ENCODE measurements at regions not wholly inside any gene's neighbourhood (a gene's known extent, or its start where the extent isn't known, plus 50 kb on each side); places are given as distances from the start of the nearest gene placed in this dataset.
A peak's percentile ranks its signal among the peaks of the same experiment; 100 is the strongest.

GRCh38 chr5:156201788-156202403, 125.1 kb upstream of the SGCD start (continued):
- TF ChIP-seq PBX3 (IDR thresholded peaks at IDR 0.05) (0 out of 2 replicates have a peak, but pooled peaks have one; percentile 44), MAX (IDR thresholded peaks at IDR 0.05) (0 out of 2 replicates have a peak, but pooled peaks have one; percentile 21), FOSL2 (IDR thresholded peaks at IDR 0.05) (peak; percentile 80), FOSL2 (CRISPR knock-in tag; IDR thresholded peaks at IDR 0.05) (peak; percentile 67)

GRCh38 chr5:156208271-156208670, 118.7 kb upstream of the SGCD start:
- ChIA-PET POLR2A (no interaction called here), CTCF (interaction anchor here (0.6 kb wide), 1 partner anchor 118 kb away, joined by 3 read pairs; no protein-coding TSS in a partner anchor)
- Histone ChIP-seq H3K4me3 (no peak overlapping the region), H3K4me1 (no peaks in the 10 kb centered on the region), H3K27ac (no peak overlapping the region), H3K4me2 (no peak overlapping the region), H3K9me3 (no peaks in the 10 kb centered on the region)
- no peak for ATAC-seq
- FAIRE-seq, result no peak
- peak; percentile 85 for TF ChIP-seq EHMT2 (IDR thresholded peaks at IDR 0.05; ENCODE audit: low read depth)
- no peak for TF ChIP-seq SMC3 (IDR thresholded peaks at IDR 0.05)
- TF ChIP-seq REST (IDR thresholded peaks at IDR 0.05), result peak; percentile 96
- DNase-seq (ENCODE audit: low read depth in 1 of 2, low spot score in 1 of 2), result no peak

- FAIRE-seq (no peak), ATAC-seq (no peak), DNase-seq (ENCODE audit: low read depth in 1 of 2, low spot score in 1 of 2) (no peak)
- Histone ChIP-seq H3K4me3 (no peak overlapping the region), H3K9me3 (peaks cover 13% of the 10 kb centered on the region; the same call in 2 of the 3 replicates), H3K4me2 (no peak overlapping the region), H3K4me1 (no peaks in the 10 kb centered on the region), H3K27ac (no peak overlapping the region)
- WGBS (ENCODE audit: missing lambda C conversion rate), result 93% methylated on average over 2 of the region's 2 CpGs
- ChIA-PET POLR2A (no interaction called here), CTCF (no interaction called here)
- TF ChIP-seq SMC3 (IDR thresholded peaks at IDR 0.05) (no peak), RAD21 (conservative IDR thresholded peaks at IDR 0.05 in 1 of 2, IDR thresholded peaks at IDR 0.05 in 1 of 2) (no peak), TFCP2L1 (CRISPR knock-in tag; IDR thresholded peaks at IDR 0.05) (no peak), MAFK (IDR thresholded peaks at IDR 0.05; ENCODE audit: partially characterized antibody) (peak; percentile 98), HES2 (IDR thresholded peaks at IDR 0.05) (no peak)
These were observed 108.4 kb upstream of the SGCD start for GRCh38 chr5:156218367-156219158.

- ATAC-seq (no peak), DNase-seq (ENCODE audit: low read depth in 1 of 2, low spot score in 1 of 2) (no peak), FAIRE-seq (no peak)
- POLR2A ChIA-PET, result no interaction called here
- H3K27ac ChIP-seq, result no peak overlapping the region
- CTCF ChIA-PET, result no interaction called here
- 77% methylated on average over 3 of the region's 3 CpGs for WGBS (ENCODE audit: missing lambda C conversion rate)
- no peak for TF ChIP-seq ZSCAN20 (CRISPR knock-in tag; IDR thresholded peaks at IDR 0.05)
- TF ChIP-seq KDM5A (IDR thresholded peaks at IDR 0.05), result no peak
- no peak for TF ChIP-seq USF2 (IDR thresholded peaks at IDR 0.05)
- TF ChIP-seq TP53 (CRISPR knock-in tag; IDR thresholded peaks at IDR 0.05), result no peak
- no peak for TF ChIP-seq MAZ (IDR thresholded peaks at IDR 0.05; ENCODE audit: borderline replicate concordance, low read depth, low read length)
- TF ChIP-seq CBX2 (IDR thresholded peaks at IDR 0.05; ENCODE audit: borderline replicate concordance, low read depth), result no peak
- TF ChIP-seq MAX (IDR thresholded peaks at IDR 0.05), result no peak
- H3K4me1 ChIP-seq, result no peaks in the 10 kb centered on the region
- no peak overlapping the region for H3K4me2 ChIP-seq
- no peak overlapping the region for H3K4me3 ChIP-seq
- H3K9me3 ChIP-seq, result peaks cover 7% of the 10 kb centered on the region; the same call in 2 of the 3 replicates
These were observed 107.4 kb upstream of the SGCD start for GRCh38 chr5:156219483-156220005.

Measured in A549 (cell line).